Activated CD4-positive, alpha-beta T cell treated with anti-CD3 and anti-CD28 coated beads for 24 hours (primary cell): ENCODE measurements at regions not wholly inside any gene's neighbourhood (a gene's known extent, or its start where the extent isn't known, plus 50 kb on each side); places are given as distances from the start of the nearest gene placed in this dataset.

ENCODE experiments used
- DNase-seq, 2 donors: peaks; one replicate each; pipeline ENCODE4 v3.0.0-alpha.2; 2020; ENCODE audit warnings: low read depth in 2 of 2

- DNase-seq: no peak
These were observed 439.9 kb upstream of the RGS6 start for GRCh38 chr14:71492346-71492745.

GRCh38 chr14:71497645-71498086, 434.6 kb upstream of the RGS6 start:
- no peak for DNase-seq

GRCh38 chr14:71498212-71498611, 434.0 kb upstream of the RGS6 start:
- no peak for DNase-seq

- DNase-seq: no peak
These were observed 433.2 kb upstream of the RGS6 start for GRCh38 chr14:71499018-71499417.

- DNase-seq: no peak
These were observed 424.5 kb upstream of the RGS6 start for GRCh38 chr14:71507681-71508080.

- no peak for DNase-seq
These were observed 423.3 kb upstream of the RGS6 start for GRCh38 chr14:71508901-71509300.

DNA sequence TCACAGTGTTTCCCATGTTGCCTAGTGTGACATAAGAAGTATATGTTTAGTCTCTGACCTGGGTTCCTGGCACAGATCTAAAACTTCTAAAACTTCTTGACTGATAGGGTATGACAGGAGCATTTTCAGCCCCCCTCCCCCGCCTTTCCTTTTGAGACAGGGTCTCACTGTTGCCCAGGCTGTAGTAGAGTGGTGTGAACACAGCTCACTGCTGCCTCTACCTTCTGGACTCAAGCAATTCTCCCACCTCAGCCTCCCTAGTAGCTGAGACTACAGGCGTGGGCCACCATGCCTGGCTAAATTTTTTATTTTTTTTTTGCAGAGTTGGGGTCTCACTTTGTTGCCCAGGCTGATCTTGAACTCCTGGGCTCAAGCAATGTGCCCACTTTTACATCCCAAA, 421.1 kb upstream of the RGS6 start:
- DNase-seq: no peak

DNA sequence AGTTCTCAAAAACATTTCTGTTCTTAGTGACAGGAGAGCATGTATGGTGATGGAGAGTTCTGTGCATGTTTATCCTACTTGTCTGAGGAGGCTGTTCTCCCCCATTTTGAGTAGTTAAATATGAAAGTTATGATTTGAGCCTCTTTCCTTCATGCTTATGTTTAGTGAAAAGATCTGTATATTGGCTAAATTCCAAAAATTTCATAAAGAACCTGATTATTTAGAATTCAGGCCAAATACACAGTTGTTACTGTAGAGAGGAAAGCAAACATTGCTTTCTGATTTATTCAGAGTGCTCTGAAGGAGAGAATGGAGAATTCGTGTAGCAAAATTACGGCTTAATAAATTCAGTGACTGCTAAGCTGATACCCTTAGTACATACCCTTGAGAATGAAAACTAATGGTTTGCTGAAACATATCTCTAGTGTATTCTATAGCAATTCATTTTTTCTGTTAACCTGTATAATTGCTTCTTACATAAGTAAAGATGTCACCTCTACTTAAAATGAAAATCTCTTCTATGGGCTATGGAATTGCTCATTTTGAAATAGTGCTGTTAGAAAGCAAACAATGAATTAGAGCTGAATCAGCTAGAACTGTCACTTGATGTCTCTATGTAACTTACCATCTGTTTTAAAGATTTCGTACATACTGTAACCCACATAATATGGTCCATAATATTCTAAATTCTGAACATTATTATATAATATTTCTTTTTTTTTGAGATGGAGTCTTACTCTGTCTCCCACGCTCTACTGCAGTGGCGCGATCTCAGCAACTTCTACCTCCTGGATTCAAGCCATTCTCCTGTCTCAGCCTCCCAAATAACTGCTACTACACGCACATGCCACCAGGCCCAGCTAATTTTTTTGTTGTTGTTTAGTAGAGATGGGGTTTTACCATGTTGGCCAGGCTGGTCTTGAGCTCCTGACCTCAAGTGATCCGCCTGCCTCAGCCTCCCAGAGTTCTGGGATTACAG, 417.0 kb upstream of the RGS6 start:
- no peak for DNase-seq

- no peak for DNase-seq
These were observed 410.7 kb upstream of the RGS6 start for GRCh38 chr14:71521238-71522135.

- no peak for DNase-seq
These were observed 408.5 kb upstream of the RGS6 start for GRCh38 chr14:71523630-71524319.

DNA sequence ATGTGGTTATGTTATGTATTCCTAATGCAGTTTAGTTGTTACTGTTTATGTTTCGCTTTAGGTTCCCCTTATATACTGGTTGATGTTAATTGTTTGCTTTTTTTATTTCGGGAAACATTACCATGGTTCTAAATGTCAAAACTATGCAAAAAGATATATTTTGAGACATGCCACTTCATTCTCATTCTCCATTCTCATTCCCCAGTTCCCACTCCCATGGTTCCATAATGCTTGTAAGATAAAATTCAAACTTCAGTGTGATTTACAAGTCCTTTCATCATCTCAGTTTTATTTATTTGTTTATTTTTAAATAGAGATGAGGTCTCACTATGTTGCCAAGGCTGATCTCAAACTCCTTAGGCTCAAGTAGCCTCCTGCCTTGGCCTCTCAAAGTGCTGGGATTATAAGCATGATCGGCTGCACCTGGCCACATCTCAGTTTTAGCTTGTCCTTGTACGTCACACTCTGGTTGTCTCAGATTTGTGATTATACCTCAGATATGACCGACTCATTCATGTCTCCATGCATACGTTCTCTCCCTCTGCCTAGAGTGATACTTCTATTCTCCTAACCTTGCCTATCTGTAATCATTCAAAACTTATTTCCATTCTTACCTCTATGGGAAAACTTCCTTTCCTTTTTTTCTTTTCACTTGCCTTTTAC, 407.8 kb upstream of the RGS6 start:
- no peak for DNase-seq

DNA sequence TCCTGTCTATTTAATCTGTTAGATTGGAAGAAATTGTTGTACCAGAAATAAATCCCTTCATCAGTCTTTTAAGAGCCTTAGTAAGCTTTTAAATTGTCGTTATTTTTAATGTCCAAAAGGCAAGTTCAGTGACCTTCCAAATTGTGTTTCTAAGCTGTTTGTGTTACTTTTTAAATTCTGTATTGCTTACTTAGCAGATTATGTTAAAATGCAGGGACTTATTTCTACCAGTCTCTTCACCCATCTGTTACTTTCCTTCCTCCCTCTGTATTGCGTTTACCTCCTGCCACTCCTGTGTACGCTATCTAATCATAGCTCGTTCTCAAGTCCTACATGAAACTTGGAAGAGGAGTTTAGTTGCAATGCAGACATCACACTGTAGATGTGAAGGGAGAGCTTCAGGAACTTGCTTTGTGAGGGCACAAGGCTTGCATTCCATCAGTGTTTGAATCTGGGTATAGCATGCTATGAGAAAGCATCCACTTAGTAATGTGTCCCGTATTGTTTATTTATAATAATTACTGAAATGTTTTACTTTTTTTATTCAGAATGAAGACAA, 406.5 kb upstream of the RGS6 start:
- DNase-seq: no peak

GRCh38 chr14:71526388-71526787, 405.8 kb upstream of the RGS6 start:
- no peak for DNase-seq

DNA sequence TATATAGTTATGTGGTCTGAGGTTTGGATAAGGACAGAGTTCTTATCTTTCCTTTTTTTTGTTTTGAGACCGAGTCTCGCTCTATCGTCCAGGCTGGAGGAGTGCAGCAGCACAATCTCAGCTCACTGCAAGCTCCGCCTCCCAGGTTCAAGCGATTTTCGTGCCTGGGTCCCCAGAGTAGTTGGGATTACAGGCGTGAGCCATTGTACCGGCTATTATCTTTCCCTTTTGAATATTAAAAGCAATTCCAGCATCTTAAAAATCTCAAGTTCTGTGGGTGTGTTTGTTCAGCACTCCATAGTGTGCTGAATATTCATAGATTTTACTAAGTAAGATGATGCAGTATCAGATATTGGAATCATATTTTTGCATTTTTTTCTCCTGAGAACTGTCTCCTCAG, 404.4 kb upstream of the RGS6 start:
- DNase-seq: no peak

- no peak for DNase-seq
These were observed 402.4 kb upstream of the RGS6 start for GRCh38 chr14:71529848-71530247.

DNA sequence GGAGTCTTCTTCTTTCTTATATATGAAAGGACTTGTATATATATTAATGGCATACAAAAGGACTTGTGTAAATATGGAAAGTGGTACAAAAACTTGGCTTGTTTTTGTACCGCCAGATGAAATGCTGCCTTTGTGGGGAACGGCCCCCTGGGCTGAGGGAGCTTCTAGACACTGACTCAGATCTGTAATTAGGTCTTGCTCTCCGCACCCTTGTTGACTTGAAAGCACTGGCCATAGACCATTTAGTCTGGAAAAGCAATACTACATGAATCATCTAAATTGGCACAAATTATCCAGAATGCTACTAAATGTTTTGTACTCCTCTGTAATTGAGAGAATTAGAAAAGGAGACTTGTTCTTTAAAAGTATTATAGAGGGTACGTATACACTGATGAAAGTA, 399.9 kb upstream of the RGS6 start:
- DNase-seq: no peak

DNA sequence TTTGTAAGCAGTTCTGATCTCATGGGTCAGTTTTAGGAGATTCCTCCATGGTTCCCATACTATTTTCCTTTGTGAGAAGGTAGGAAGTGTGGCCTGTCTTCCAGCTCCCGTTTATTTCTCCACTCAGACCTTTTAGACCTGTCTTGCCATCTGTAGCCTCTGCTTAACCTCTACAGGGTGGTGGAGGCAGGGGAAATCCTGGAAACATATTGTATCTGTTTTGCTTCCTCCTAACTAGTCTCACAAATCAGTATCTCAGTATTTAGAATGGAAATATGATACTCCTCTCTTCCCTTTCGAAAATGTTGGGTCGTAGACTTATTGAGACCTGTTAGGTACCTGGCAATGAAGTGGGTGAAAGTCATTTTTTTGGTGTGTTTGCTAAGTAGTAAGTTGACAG, 399.4 kb upstream of the RGS6 start:
- DNase-seq: no peak

DNA sequence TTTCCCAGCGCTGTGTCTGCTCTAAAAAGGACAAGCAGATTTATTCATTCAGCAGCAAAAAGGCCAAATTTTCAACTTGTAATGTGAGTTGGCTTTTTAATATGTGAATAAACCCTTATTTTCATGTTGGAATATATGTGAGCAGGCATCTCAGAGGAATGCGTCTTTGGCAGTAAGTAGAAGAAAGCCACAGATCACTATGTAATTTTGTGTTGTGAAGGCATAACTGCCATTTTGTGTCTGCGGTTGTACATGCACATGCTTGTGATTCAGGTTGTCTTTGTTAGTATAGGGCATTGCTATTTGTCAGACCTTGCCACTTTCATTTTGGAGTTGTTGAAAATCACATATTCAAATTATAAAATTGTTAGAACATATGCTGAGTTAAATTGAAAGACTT, 398.8 kb upstream of the RGS6 start:
- no peak for DNase-seq

GRCh38 chr14:71533800-71534199, 398.4 kb upstream of the RGS6 start:
- no peak for DNase-seq

- DNase-seq: no peak
These were observed 397.7 kb upstream of the RGS6 start for GRCh38 chr14:71534506-71534905.
